ENCODE measurements at regions not wholly inside any gene's neighbourhood (a gene's known extent, or its start where the extent isn't known, plus 50 kb on each side); places are given as distances from the start of the nearest gene placed in this dataset.

GRCh38 chr1:209222826-209223225, 360.7 kb upstream of the CAMK1G start:
- ATAC-seq (no peak), DNase-seq (no peak)

- DNase-seq = no peak
- ATAC-seq = no peak
Measured at GRCh38 chr1:209223791-209224190, 359.7 kb upstream of the CAMK1G start.

GRCh38 chr1:209224886-209225285, 358.6 kb upstream of the CAMK1G start:
- DNase-seq (no peak), ATAC-seq (no peak)

- no peak for DNase-seq
- ATAC-seq = no peak
Measured at GRCh38 chr1:209227171-209227570, 356.3 kb upstream of the CAMK1G start.

- no peak for DNase-seq
- no peak for ATAC-seq
Measured at GRCh38 chr1:209227941-209228340, 355.6 kb upstream of the CAMK1G start.

GRCh38 chr1:209229494-209230061, 353.9 kb upstream of the CAMK1G start:
- ATAC-seq = no peak
- no peak for DNase-seq

GRCh38 chr1:209230314-209230713, 353.2 kb upstream of the CAMK1G start:
- ATAC-seq (no peak), DNase-seq (no peak)

- no peak for DNase-seq
- ATAC-seq = no peak
Measured at GRCh38 chr1:209231476-209232156, 351.9 kb upstream of the CAMK1G start.

- DNase-seq (no peak), ATAC-seq (no peak)
Measured at GRCh38 chr1:209232197-209232596, 351.3 kb upstream of the CAMK1G start.

- DNase-seq = no peak
- ATAC-seq = no peak
Measured at GRCh38 chr1:209232759-209233158, 350.8 kb upstream of the CAMK1G start.

GRCh38 chr1:209235166-209235565, 348.3 kb upstream of the CAMK1G start:
- ATAC-seq (no peak), DNase-seq (no peak)

GRCh38 chr1:209238356-209238755, 345.2 kb upstream of the CAMK1G start:
- ATAC-seq (no peak), DNase-seq (no peak)

- DNase-seq (no peak), ATAC-seq (no peak)
Measured at GRCh38 chr1:209240351-209240750, 343.2 kb upstream of the CAMK1G start.

GRCh38 chr1:209241487-209241886, 342.0 kb upstream of the CAMK1G start:
- no peak for DNase-seq
- ATAC-seq = no peak

GRCh38 chr1:209248649-209249279, 334.8 kb upstream of the CAMK1G start:
- ATAC-seq (peak; percentile 65), DNase-seq (peak; percentile 52)

- DNase-seq (no peak), ATAC-seq (no peak)
Measured at GRCh38 chr1:209249280-209249670, 334.2 kb upstream of the CAMK1G start.

- DNase-seq (no peak), ATAC-seq (no peak)
Measured at GRCh38 chr1:209249785-209250440, 333.6 kb upstream of the CAMK1G start.

GRCh38 chr1:209250861-209251636, 332.5 kb upstream of the CAMK1G start:
- ATAC-seq = no peak

GRCh38 chr1:209256766-209257350, 326.7 kb upstream of the CAMK1G start:
- no peak for ATAC-seq
- no peak for DNase-seq

More at GRCh38 chr1:209250861-209251636, 332.5 kb upstream of the CAMK1G start:
- DNase-seq = no peak

GRCh38 chr1:209257454-209257853, 326.1 kb upstream of the CAMK1G start:
- DNase-seq (no peak), ATAC-seq (no peak)

- ATAC-seq = no peak
Measured at GRCh38 chr1:209260136-209260535, 323.4 kb upstream of the CAMK1G start.

GRCh38 chr1:209262631-209263030, 320.9 kb upstream of the CAMK1G start:
- DNase-seq (no peak), ATAC-seq (no peak)

More at GRCh38 chr1:209260136-209260535, 323.4 kb upstream of the CAMK1G start:
- no peak for DNase-seq
